GM13977 (cell line): ENCODE measurements at regions not wholly inside any gene's neighbourhood (a gene's known extent, or its start where the extent isn't known, plus 50 kb on each side); places are given as distances from the start of the nearest gene placed in this dataset.

Source experiments
- DNase-seq: peaks from one replicate; pipeline ENCODE4 v3.0.0; 2012; ENCODE audit warnings: low spot score
- in situ Hi-C: fragments of 300-500 bp; cut with MboI; formaldehyde crosslinking; loops from one replicate; pipeline ENCODE4 v1.12.0; 2022; ENCODE audit warnings: low sequenced_read_pairs, low pct_unique_long_range_greater_than_20kb, mixed read lengths, inconsistent platforms; ENCODE audit not compliant: unreplicated experiment
- TF ChIP-seq, protein P1 (sequence below): IDR thresholded peaks from 2 replicates; pipeline ENCODE4 v1.5.1; 2012; ENCODE audit warnings: mild to moderate bottlenecking, control low read depth; ENCODE audit not compliant: insufficient read depth; ENCODE audit errors: extremely low read depth, missing control alignments

- in situ Hi-C loops: no loop called here
- TF ChIP-seq, protein P1, sequence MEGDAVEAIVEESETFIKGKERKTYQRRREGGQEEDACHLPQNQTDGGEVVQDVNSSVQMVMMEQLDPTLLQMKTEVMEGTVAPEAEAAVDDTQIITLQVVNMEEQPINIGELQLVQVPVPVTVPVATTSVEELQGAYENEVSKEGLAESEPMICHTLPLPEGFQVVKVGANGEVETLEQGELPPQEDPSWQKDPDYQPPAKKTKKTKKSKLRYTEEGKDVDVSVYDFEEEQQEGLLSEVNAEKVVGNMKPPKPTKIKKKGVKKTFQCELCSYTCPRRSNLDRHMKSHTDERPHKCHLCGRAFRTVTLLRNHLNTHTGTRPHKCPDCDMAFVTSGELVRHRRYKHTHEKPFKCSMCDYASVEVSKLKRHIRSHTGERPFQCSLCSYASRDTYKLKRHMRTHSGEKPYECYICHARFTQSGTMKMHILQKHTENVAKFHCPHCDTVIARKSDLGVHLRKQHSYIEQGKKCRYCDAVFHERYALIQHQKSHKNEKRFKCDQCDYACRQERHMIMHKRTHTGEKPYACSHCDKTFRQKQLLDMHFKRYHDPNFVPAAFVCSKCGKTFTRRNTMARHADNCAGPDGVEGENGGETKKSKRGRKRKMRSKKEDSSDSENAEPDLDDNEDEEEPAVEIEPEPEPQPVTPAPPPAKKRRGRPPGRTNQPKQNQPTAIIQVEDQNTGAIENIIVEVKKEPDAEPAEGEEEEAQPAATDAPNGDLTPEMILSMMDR: no peak
- DNase-seq: no peak
Measured at GRCh38 chr7:152984421-152984820, 224.9 kb downstream of the ACTR3B start.

DNA sequence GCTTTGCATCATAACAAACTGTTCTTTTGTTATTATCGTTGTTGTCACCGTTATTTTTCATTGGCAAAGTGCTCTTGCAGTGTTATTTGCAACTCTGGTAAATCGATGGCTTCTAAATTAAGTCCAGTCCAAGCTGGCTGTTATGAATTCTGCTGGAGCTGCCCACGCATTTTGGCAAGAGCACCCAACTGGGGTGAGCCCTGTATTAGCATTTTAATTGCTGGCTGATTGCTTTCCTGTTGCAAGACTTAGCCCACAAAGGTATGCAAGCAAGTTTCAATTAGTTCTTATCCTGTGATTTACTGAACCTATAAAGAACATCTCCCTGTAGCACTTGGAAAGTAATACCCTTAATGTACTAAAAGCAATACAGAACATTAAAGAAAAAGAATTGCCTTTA is 226.8 kb downstream of the ACTR3B start:
- TF ChIP-seq, protein P1: no peak
- no peak for DNase-seq
- in situ Hi-C loops: no loop called here

DNA sequence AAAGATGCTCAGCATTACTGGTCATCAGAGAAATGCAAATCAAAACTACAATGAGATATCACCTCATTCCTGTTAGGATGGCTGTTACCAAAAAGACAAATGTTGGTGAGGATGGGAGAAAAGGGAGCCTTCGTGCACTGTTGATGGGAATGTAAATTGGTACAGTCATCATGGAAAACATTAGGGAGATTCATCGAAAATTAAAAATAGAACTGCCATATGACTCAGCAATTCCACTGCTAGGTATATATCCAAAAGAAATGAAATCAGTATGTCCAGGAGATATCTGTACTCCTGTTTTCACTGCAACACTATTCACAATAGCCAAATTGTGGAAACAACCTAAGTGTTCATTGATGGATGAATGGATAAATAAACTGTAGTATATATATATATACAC is 228.1 kb downstream of the ACTR3B start:
- in situ Hi-C loops: no loop called here
- TF ChIP-seq, protein P1: no peak

GRCh38 chr7:152989889-152990380 is 230.4 kb downstream of the ACTR3B start:
- DNase-seq: no peak
- in situ Hi-C loops: no loop called here
- TF ChIP-seq, protein P1: no peak

More for the DNA sequence above, 228.1 kb downstream of the ACTR3B start:
- DNase-seq: no peak

GRCh38 chr7:152998420-152998819 is 238.9 kb downstream of the ACTR3B start:
- TF ChIP-seq, protein P1: no peak
- in situ Hi-C loops: no loop called here
- no peak for DNase-seq

DNA sequence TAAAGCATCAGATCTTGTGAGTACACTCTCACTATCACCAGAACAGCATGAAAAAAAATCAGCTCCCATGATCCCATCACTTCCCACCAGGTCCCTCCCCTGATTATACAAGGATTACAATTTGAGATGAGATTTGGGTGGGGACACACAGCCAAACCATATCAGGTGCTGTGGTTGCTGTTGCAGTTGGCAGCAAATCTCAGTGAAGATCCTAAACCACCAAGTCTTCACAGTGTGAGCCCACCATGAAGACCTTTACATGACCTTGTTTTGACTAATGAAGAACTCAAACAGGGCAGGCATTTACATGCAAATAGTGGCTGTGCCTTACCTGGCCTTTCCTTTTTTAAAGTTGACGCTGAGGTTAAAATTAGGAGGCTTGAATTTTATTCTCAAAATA is 242.6 kb downstream of the ACTR3B start:
- in situ Hi-C loops: no loop called here
- no peak for DNase-seq
- TF ChIP-seq, protein P1: no peak

DNA sequence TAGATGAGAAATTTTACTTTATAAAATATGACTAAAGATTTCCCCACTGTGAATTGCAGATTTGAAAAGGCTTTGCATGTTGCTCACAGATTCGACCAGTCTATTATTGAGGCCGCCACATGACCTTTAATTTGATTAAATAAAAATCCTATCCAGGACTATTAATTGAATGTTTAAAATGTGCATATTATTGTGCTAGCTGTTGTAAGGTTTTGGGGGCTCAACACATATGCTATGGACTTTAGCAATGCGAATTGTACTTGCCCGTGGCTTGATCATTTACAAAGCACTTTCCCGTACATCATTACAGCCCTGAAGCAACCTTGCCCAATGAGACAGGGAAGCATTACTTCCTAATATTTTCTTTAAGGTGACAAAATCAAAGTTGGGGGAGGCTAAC is 243.0 kb downstream of the ACTR3B start:
- DNase-seq: no peak
- in situ Hi-C loops: no loop called here
- TF ChIP-seq, protein P1: no peak
